ENCODE measurements at regions not wholly inside any gene's neighbourhood (a gene's known extent, or its start where the extent isn't known, plus 50 kb on each side); places are given as distances from the start of the nearest gene placed in this dataset.

DNA sequence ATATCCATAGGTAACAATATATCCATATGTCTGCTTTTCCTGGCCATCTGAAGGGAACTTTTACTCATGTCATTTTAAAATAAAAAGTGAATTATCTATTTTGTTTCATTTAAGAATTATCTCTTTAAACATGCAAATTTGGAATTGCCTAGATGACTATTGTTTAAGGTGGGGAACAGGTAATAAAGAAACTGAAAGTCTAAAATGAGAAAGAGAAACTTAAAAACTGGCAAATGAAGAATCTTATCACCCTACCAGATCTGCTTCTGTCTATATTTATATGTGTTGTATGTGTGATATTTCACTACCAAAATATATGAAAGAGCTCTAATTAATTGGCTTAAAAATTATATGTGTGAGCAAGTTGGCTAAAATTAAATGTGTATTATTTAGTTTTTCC lies 243.2 kb upstream of the KCNH7 start:
- H3K9me3 Mint-ChIP-seq (ENCODE audit: insufficient read depth), result peaks cover 6% of the 10 kb centered on the region

GRCh38 chr2:163077241-163077640 lies 238.7 kb upstream of the KCNH7 start:
- Histone ChIP-seq H3K27me3 (replicated peaks in 1 of 4; ENCODE audit: control extremely low read depth in 1 of 4, control insufficient read depth in 3 of 4, insufficient read depth in 4 of 4, low read length in 3 of 4) (no peaks in the 10 kb centered on the region), H3K79me2 (ENCODE audit: control insufficient read depth, insufficient read depth, low read length) (no peaks in the 10 kb centered on the region), H3K4me3 (ENCODE audit: control extremely low read depth in 1 of 5, extremely low read depth in 1 of 5, insufficient read depth in 1 of 5, low read depth in 2 of 5, low read length in 4 of 5) (no peak overlapping the region), H3K4me1 (ENCODE audit: control insufficient read depth in 2 of 2, insufficient read depth in 2 of 2, low read length in 2 of 2) (no peaks in the 10 kb centered on the region), H3K9ac (ENCODE audit: low read length) (no peak overlapping the region), H3K27ac (ENCODE audit: low read length in 2 of 2) (no peak overlapping the region), H2AFZ (ENCODE audit: insufficient read depth, low read depth, low read length, poor library complexity, severe bottlenecking) (no peak overlapping the region), H4K20me1 (ENCODE audit: control insufficient read depth, insufficient read depth, low read length, poor library complexity, severe bottlenecking) (no peaks in the 10 kb centered on the region), H3K36me3 (replicated peaks in 1 of 2; ENCODE audit: control extremely low read depth in 1 of 2, control insufficient read depth in 1 of 2, extremely low read depth in 1 of 2, insufficient read depth in 2 of 2, low read length in 1 of 2) (no peaks in the 10 kb centered on the region), H3K4me2 (replicated peaks; ENCODE audit: low read depth, low read length, poor library complexity, severe bottlenecking) (no peak overlapping the region), H3K9me3 (ENCODE audit: control extremely low read depth in 1 of 3, control insufficient read depth in 2 of 3, insufficient read depth in 1 of 3, low read length in 2 of 3) (no peaks in the 10 kb centered on the region)
- ChIA-PET CTCF (no interaction called here), POLR2A (no interaction called here)
- intact Hi-C loops (cut with micrococcal nuclease), result no loop called here
- no peaks in the 10 kb centered on the region for H3K27me3 Mint-ChIP-seq
- DNase-seq (no peak), ATAC-seq (ENCODE audit: low read depth) (no peak)
- no peak overlapping the region for H3K4me3 Mint-ChIP-seq
- TF ChIP-seq CTCF (IDR thresholded peaks at IDR 0.05), result no peak
- TF ChIP-seq EZH2 (IDR thresholded peaks at IDR 0.05; ENCODE audit: borderline replicate concordance, insufficient read depth, low read depth, low read length, poor library complexity, severe bottlenecking), result no peak
- H3K9me3 Mint-ChIP-seq (ENCODE audit: insufficient read depth), result peaks cover 6% of the 10 kb centered on the region
- no peak overlapping the region for H3K27ac Mint-ChIP-seq
- no CpG with 5 or more reads among the region's 1 CpG for WGBS (ENCODE audit: insufficient coverage)
- no peaks in the 10 kb centered on the region for H3K4me1 Mint-ChIP-seq

More for the DNA sequence above, 243.2 kb upstream of the KCNH7 start:
- Histone ChIP-seq H3K9ac (ENCODE audit: low read length) (no peak overlapping the region), H3K27me3 (replicated peaks in 1 of 4; ENCODE audit: control extremely low read depth in 1 of 4, control insufficient read depth in 3 of 4, insufficient read depth in 4 of 4, low read length in 3 of 4) (no peaks in the 10 kb centered on the region), H3K9me3 (ENCODE audit: control extremely low read depth in 1 of 3, control insufficient read depth in 2 of 3, insufficient read depth in 1 of 3, low read length in 2 of 3) (peaks cover 0 to 4% (median 0%) of the 10 kb centered on the region in 3 donors), H3K36me3 (replicated peaks in 1 of 2; ENCODE audit: control extremely low read depth in 1 of 2, control insufficient read depth in 1 of 2, extremely low read depth in 1 of 2, insufficient read depth in 2 of 2, low read length in 1 of 2) (no peaks in the 10 kb centered on the region), H3K4me3 (ENCODE audit: control extremely low read depth in 1 of 5, extremely low read depth in 1 of 5, insufficient read depth in 1 of 5, low read depth in 2 of 5, low read length in 4 of 5) (no peak overlapping the region), H3K4me1 (ENCODE audit: control insufficient read depth in 2 of 2, insufficient read depth in 2 of 2, low read length in 2 of 2) (no peaks in the 10 kb centered on the region), H3K27ac (ENCODE audit: low read length in 2 of 2) (no peak overlapping the region), H3K79me2 (ENCODE audit: control insufficient read depth, insufficient read depth, low read length) (no peaks in the 10 kb centered on the region), H3K4me2 (replicated peaks; ENCODE audit: low read depth, low read length, poor library complexity, severe bottlenecking) (no peak overlapping the region), H2AFZ (ENCODE audit: insufficient read depth, low read depth, low read length, poor library complexity, severe bottlenecking) (no peak overlapping the region), H4K20me1 (ENCODE audit: control insufficient read depth, insufficient read depth, low read length, poor library complexity, severe bottlenecking) (no peaks in the 10 kb centered on the region)
- no peak overlapping the region for H3K27ac Mint-ChIP-seq
- intact Hi-C loops (cut with micrococcal nuclease), result no loop called here
- DNase-seq (no peak), ATAC-seq (ENCODE audit: low read depth) (no peak)
- no peaks in the 10 kb centered on the region for H3K4me1 Mint-ChIP-seq
- POLR2A ChIA-PET, result no interaction called here
- no peaks in the 10 kb centered on the region for H3K27me3 Mint-ChIP-seq
- CTCF ChIA-PET, result no interaction called here
- H3K4me3 Mint-ChIP-seq, result no peak overlapping the region
- TF ChIP-seq EZH2 (IDR thresholded peaks at IDR 0.05; ENCODE audit: borderline replicate concordance, insufficient read depth, low read depth, low read length, poor library complexity, severe bottlenecking) (no peak), CTCF (IDR thresholded peaks at IDR 0.05) (no peak)
